GM18870 (cell line): ENCODE measurements at regions not wholly inside any gene's neighbourhood (a gene's known extent, or its start where the extent isn't known, plus 50 kb on each side); places are given as distances from the start of the nearest gene placed in this dataset.
"Not testable (repeated sequence)": the region's sequence is repeated elsewhere in the genome, so short reads cannot be mapped to it uniquely, and the experiment has no call there.

Experiments used
- ATAC-seq: cut with Tn5 transposase; IDR thresholded peaks from one replicate; pipeline ENCODE4 v1.9.1; 2021; ENCODE audit warnings: moderate library complexity; ENCODE audit not compliant: unreplicated experiment

GRCh38 chrX:97995834-97996233, 1112.1 kb downstream of the RPA4 start:
- ATAC-seq: no peak

- no peak for ATAC-seq
These were observed 1145.0 kb downstream of the RPA4 start for GRCh38 chrX:98028691-98029090.

GRCh38 chrX:98029861-98030260, 1146.2 kb downstream of the RPA4 start:
- ATAC-seq: no peak

- ATAC-seq: no peak
These were observed 1173.5 kb downstream of the RPA4 start for GRCh38 chrX:98057176-98057575.

- ATAC-seq: no peak
These were observed 1181.4 kb downstream of the RPA4 start for GRCh38 chrX:98065151-98065550.

- no peak for ATAC-seq
These were observed 1183.9 kb downstream of the RPA4 start for GRCh38 chrX:98067611-98068010.

- ATAC-seq: no peak
These were observed 1184.4 kb downstream of the RPA4 start for GRCh38 chrX:98068024-98068580.

- ATAC-seq: no peak
These were observed 1187.6 kb downstream of the RPA4 start for GRCh38 chrX:98071331-98071730.

- no peak for ATAC-seq
These were observed 1193.7 kb downstream of the RPA4 start for GRCh38 chrX:98077440-98077839.

GRCh38 chrX:98111684-98112083, 1228.0 kb downstream of the RPA4 start:
- no peak for ATAC-seq

GRCh38 chrX:98114021-98114420, 1230.3 kb downstream of the RPA4 start:
- no peak for ATAC-seq

- ATAC-seq: no peak
These were observed 1257.8 kb downstream of the RPA4 start for GRCh38 chrX:98141466-98141865.

- ATAC-seq: no peak
These were observed 1307.3 kb downstream of the RPA4 start for GRCh38 chrX:98191003-98191402.

GRCh38 chrX:98194036-98194435, 1310.3 kb downstream of the RPA4 start:
- ATAC-seq: no peak

GRCh38 chrX:98203800-98204199, 1320.1 kb downstream of the RPA4 start:
- ATAC-seq: no peak

GRCh38 chrX:98207947-98208346, 1324.2 kb downstream of the RPA4 start:
- no peak for ATAC-seq

GRCh38 chrX:98231003-98231402, 1347.3 kb downstream of the RPA4 start:
- ATAC-seq: no peak

- ATAC-seq: not testable (repeated sequence)
These were observed 1356.4 kb downstream of the RPA4 start for GRCh38 chrX:98240061-98240460.

- ATAC-seq: no peak
These were observed 1379.4 kb downstream of the RPA4 start for GRCh38 chrX:98263135-98263534.

GRCh38 chrX:98289726-98290125, 1406.0 kb downstream of the RPA4 start:
- no peak for ATAC-seq

GRCh38 chrX:98294310-98294709, 1410.6 kb downstream of the RPA4 start:
- no peak for ATAC-seq

- ATAC-seq: no peak
These were observed 1412.4 kb downstream of the RPA4 start for GRCh38 chrX:98296129-98296528.

GRCh38 chrX:98299785-98300184, 1416.1 kb downstream of the RPA4 start:
- ATAC-seq: no peak
